ENCODE measurements at regions not wholly inside any gene's neighbourhood (a gene's known extent, or its start where the extent isn't known, plus 50 kb on each side); places are given as distances from the start of the nearest gene placed in this dataset.

DNA sequence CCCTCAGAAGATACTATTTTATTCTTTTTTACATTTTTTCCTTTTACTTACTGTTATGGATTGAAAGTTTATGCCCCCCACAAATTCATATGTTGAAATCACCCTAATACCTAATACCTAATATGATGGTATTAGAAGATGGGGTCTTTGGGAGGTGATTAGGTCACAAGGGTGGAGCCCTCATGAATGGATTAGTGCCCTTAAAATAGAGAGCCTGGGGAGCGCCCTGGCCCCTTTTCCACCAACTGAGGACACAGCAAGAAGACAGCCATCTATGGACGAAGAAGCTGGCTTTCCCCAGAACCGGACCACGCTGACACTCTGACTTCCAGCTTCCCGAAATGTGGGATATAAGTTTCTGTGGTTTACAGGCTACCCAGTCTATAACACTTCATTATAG is 58.6 kb upstream of the FAT1 start:
- WGBS, 2 donors (ENCODE audit: low coverage in 1 of 2): 100% methylated on average over 2 of the region's 5 CpGs; no CpG with 5 or more reads in 1 of the 2 donors
- no peak for TF ChIP-seq CTCF (IDR thresholded peaks at IDR 0.05)
- TF ChIP-seq POLR2A (IDR thresholded peaks at IDR 0.05): no peak
- no peak for TF ChIP-seq EP300 (IDR thresholded peaks at IDR 0.05)
- no peak for TF ChIP-seq POLR2AphosphoS5 (IDR thresholded peaks at IDR 0.05)
- Histone ChIP-seq H3K27me3 (no peaks in the 10 kb centered on the region), H3K27ac (no peak overlapping the region), H3K9me3 (no peaks in the 10 kb centered on the region), H3K4me1 (no peaks in the 10 kb centered on the region), H3K36me3 (no peaks in the 10 kb centered on the region), H3K4me3 (no peak overlapping the region)
- no peak for ATAC-seq

GRCh38 chr4:186787536-186787935 is 63.9 kb upstream of the FAT1 start:
- Histone ChIP-seq H3K4me1 (no peaks in the 10 kb centered on the region), H3K36me3 (no peaks in the 10 kb centered on the region), H3K27me3 (no peaks in the 10 kb centered on the region), H3K9me3 (no peaks in the 10 kb centered on the region), H3K27ac (no peak overlapping the region), H3K4me3 (no peak overlapping the region)
- no peak for ATAC-seq
- WGBS, 2 donors (ENCODE audit: low coverage in 1 of 2): 73 to 89% methylated on average over 5 of the region's 5 CpGs
- TF ChIP-seq EP300 (IDR thresholded peaks at IDR 0.05) (no peak), POLR2AphosphoS5 (IDR thresholded peaks at IDR 0.05) (no peak)

- 47 to 53% methylated on average over 3 of the region's 3 CpGs for WGBS, 2 donors (ENCODE audit: low coverage in 1 of 2)
- H3K27ac ChIP-seq: no peak overlapping the region
These were observed 66.0 kb upstream of the FAT1 start for GRCh38 chr4:186789651-186790050.

GRCh38 chr4:186790630-186791029 is 67.0 kb upstream of the FAT1 start:
- no peaks in the 10 kb centered on the region for H3K4me1 ChIP-seq
- no peak overlapping the region for H3K27ac ChIP-seq
- no peaks in the 10 kb centered on the region for H3K9me3 ChIP-seq
- ATAC-seq: no peak
- H3K27me3 ChIP-seq: no peaks in the 10 kb centered on the region
- H3K36me3 ChIP-seq: no peaks in the 10 kb centered on the region
- no peak overlapping the region for H3K4me3 ChIP-seq
- TF ChIP-seq CTCF (IDR thresholded peaks at IDR 0.05) (no peak), POLR2AphosphoS5 (IDR thresholded peaks at IDR 0.05) (no peak), EP300 (IDR thresholded peaks at IDR 0.05) (no peak), POLR2A (IDR thresholded peaks at IDR 0.05) (no peak)

More at GRCh38 chr4:186789651-186790050, 66.0 kb upstream of the FAT1 start:
- H3K36me3 ChIP-seq: no peaks in the 10 kb centered on the region
- ATAC-seq: no peak
- no peaks in the 10 kb centered on the region for H3K9me3 ChIP-seq
- TF ChIP-seq POLR2AphosphoS5 (IDR thresholded peaks at IDR 0.05): no peak
- no peak for TF ChIP-seq POLR2A (IDR thresholded peaks at IDR 0.05)
- no peak for TF ChIP-seq EP300 (IDR thresholded peaks at IDR 0.05)
- no peak for TF ChIP-seq CTCF (IDR thresholded peaks at IDR 0.05)
- no peak overlapping the region for H3K4me3 ChIP-seq
- H3K27me3 ChIP-seq: no peaks in the 10 kb centered on the region
- H3K4me1 ChIP-seq: no peaks in the 10 kb centered on the region

GRCh38 chr4:186792728-186793366 is 69.2 kb upstream of the FAT1 start:
- TF ChIP-seq CTCF (IDR thresholded peaks at IDR 0.05) (no peak), POLR2A (IDR thresholded peaks at IDR 0.05) (no peak), POLR2AphosphoS5 (IDR thresholded peaks at IDR 0.05) (no peak), EP300 (IDR thresholded peaks at IDR 0.05) (no peak)
- H3K27ac ChIP-seq: no peak overlapping the region
- H3K9me3 ChIP-seq: no peaks in the 10 kb centered on the region
- H3K4me3 ChIP-seq: no peak overlapping the region
- WGBS, 2 donors (ENCODE audit: low coverage in 1 of 2): 62 to 82% methylated on average over 2 of the region's 2 CpGs
- H3K27me3 ChIP-seq: no peaks in the 10 kb centered on the region
- no peaks in the 10 kb centered on the region for H3K36me3 ChIP-seq
- H3K4me1 ChIP-seq: no peaks in the 10 kb centered on the region
- ATAC-seq: no peak

All from gastroesophageal sphincter (tissue), 4 donors.